NT2/D1 (cell line): ENCODE measurements at regions not wholly inside any gene's neighbourhood (a gene's known extent, or its start where the extent isn't known, plus 50 kb on each side); places are given as distances from the start of the nearest gene placed in this dataset.

Experiments
- SUZ12 ChIP-seq: IDR thresholded peaks from 2 replicates; pipeline ENCODE4 v1.6.1; 2011; ENCODE audit not compliant: insufficient read length, insufficient read depth; ENCODE audit errors: extremely low read depth
- ZNF274 ChIP-seq: IDR thresholded peaks from 2 replicates; pipeline ENCODE4 v1.6.1; 2011; ENCODE audit warnings: mild to moderate bottlenecking, low read depth, low read length

GRCh38 chr11:39675171-39675570, 1784.3 kb downstream of the LRRC4C start:
- TF ChIP-seq ZNF274 (no peak), SUZ12 (no peak)
